GM12801 (cell line): ENCODE measurements at regions not wholly inside any gene's neighbourhood (a gene's known extent, or its start where the extent isn't known, plus 50 kb on each side); places are given as distances from the start of the nearest gene placed in this dataset.

Experiments used
- TF ChIP-seq, protein P1 (sequence below): IDR thresholded peaks from one replicate; pipeline ENCODE4 v1.5.1; 2011; ENCODE audit warnings: control low read depth; ENCODE audit not compliant: insufficient read length; ENCODE audit errors: extremely low read depth

DNA sequence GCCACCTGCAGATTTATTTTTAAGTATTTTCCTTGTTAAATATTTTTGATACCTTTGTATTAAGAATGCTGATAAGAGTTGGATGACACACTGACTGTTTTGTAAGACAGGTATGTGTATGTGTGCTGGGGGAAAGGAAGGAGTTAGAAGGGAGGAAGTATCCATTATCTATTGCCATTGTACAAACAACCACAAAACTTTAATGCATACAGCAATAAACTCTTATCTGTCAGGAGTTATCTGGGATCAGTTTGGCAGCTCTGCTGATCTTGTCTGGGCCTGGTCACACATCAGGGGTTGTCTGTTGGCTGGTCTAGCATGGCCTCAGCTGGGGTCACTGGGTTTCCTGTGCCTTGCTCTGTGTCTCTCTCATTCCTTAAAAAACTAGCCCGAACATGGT is 423.9 kb upstream of the USP24 start:
- TF ChIP-seq, protein P1, sequence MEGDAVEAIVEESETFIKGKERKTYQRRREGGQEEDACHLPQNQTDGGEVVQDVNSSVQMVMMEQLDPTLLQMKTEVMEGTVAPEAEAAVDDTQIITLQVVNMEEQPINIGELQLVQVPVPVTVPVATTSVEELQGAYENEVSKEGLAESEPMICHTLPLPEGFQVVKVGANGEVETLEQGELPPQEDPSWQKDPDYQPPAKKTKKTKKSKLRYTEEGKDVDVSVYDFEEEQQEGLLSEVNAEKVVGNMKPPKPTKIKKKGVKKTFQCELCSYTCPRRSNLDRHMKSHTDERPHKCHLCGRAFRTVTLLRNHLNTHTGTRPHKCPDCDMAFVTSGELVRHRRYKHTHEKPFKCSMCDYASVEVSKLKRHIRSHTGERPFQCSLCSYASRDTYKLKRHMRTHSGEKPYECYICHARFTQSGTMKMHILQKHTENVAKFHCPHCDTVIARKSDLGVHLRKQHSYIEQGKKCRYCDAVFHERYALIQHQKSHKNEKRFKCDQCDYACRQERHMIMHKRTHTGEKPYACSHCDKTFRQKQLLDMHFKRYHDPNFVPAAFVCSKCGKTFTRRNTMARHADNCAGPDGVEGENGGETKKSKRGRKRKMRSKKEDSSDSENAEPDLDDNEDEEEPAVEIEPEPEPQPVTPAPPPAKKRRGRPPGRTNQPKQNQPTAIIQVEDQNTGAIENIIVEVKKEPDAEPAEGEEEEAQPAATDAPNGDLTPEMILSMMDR, result no peak

DNA sequence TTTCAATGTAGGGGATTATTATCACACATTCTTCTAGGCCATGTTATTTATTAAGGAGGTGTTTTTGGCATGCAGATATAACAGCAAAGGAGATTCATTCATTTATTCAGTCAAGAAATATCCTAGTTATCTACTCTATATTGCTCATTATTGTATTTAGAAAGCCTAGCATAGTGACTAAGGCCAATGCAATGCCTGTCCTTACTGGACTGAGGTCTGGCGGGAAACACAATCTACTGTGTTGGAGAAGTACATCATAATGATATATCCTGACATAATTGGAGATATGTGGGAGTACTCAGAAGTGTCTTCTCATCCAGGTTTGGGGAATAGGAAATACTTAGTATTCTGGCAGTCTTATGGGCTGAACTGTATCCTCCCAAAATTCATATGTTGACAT is 421.5 kb upstream of the USP24 start:
- TF ChIP-seq, protein P1, result no peak

DNA sequence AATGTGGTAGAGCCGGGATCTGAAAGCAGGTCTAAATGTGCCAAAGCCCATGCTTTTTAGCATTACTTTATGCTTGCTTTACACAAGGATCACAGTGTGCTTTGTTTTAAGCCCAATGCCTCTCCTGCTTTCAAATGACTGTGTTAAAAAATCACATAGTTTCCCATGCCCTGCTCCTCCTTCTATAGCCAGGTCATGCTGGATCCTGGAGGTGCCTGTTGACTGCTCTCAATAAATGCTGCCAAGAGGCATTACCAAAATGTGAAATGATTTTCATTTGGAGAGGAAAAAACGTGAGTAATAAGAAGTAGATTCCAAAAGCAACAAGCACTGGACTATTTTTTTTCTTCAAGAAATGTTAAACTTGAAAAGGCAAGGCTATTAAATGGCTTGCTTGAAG is 420.7 kb upstream of the USP24 start:
- TF ChIP-seq, protein P1, result no peak

DNA sequence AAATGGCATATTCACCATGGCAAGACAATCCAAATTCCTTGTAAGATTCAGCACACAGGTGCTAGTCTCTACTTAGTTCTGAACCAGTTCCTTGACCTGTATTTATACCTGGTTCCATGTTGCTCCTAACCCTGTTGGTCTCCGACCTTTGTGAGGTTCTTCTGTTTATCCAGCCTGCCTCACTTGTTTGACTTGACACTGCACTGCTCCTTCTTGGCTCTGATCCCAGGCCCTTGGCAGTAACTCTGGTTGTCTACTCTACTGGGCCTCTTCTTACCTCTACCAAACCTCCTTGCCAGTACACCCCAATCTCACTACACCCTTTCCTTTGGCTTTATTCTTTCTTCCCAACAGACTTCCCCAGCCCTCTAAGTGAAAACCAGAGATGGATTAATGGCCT is 419.4 kb upstream of the USP24 start:
- TF ChIP-seq, protein P1, result no peak

DNA sequence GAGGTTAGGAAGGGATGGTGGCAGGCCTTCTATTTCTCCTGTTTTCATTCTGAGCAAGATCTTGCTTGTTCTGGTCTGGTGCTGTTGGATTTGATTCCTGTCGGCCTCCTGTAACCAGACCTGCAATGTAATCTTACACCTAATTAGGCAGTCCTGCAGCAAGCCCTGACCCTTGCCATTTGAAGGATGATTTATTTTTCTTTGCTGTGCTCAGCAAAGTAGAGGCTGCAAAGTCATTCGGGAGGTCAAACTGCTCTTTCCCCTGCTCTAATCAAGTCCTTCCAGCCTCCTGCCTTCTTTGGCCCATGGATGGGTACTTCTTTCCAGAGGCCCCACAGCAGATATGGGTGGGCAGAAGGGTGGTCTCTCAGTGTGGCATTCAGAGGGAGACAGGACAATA is 417.7 kb upstream of the USP24 start:
- TF ChIP-seq, protein P1, result no peak

DNA sequence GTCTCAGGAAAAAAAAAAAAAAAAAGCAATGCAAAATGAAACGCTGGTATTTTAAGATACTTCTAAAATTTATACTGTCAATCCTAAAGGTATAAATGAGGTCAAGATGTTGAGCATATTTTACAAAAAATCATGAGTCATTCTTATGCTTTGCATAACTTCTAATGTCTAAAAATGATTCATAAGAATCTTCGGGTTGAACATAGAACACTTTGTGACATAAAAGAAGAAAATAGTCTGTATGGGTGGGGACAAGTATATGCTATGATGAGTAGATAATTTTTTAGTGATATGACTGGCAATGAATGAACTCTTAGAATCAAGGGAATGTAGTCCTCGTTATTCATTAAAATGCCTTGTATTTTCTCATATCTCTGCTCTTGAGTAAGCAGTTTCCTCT is 416.9 kb upstream of the USP24 start:
- TF ChIP-seq, protein P1, result no peak

DNA sequence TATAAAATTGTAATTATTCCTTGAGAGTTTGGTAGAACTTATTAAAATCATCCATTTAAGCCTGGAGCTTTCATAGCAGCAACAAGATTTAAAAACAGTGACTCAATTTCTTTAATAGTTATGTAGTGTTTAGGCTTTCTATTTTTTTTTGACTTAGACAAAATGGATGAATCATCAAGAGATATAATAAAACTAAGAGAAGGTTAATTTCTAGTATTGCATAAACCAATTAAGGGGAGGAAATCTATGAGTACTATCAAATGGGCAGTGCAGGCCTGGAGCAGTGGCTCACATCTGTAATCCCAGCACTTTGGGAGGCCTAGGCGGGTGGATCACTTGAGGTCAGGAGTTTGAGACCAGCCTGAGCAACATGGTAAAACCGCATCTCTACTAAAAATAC is 416.3 kb upstream of the USP24 start:
- TF ChIP-seq, protein P1, result no peak

DNA sequence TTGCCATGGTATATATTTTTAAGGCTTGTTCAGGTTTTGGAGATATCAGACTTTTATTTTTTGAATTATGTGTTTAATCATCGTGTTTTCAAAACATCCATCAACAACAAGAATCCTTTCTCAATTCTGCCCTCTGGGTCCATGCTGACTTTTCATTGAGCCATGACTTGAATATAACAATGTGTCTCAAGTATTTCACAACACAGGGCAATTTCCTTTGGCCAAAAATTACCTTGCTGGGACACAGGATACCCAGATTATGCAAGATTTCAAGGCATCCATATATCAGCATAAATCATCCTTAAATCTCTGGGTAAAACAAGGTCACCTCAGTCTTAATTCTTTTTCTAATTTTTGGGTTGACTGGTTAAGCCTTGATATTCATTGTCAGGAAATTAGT is 411.2 kb upstream of the USP24 start:
- TF ChIP-seq, protein P1, result no peak
